OCI-LY7 (cell line): ENCODE measurements at regions not wholly inside any gene's neighbourhood (a gene's known extent, or its start where the extent isn't known, plus 50 kb on each side); places are given as distances from the start of the nearest gene placed in this dataset.
"Not testable (repeated sequence)": the region's sequence is repeated elsewhere in the genome, so short reads cannot be mapped to it uniquely, and the experiment has no call there.

Experiments used
- BruUV-seq: library from RNA; stranded (reverse); fragments of 400-500 nt; replicated peaks from 2 replicates; lab custom pipeline; 2021; lab: Mats Ljungman, UMichigan
- CTCF ChIA-PET: fragments of 300-600 bp; sonication (Branson Sonifier 250); formaldehyde crosslinking; loops from one replicate; lab custom pipeline; 2022; ENCODE audit warnings: antibody characterized with exemption; ENCODE audit not compliant: unreplicated experiment; lab: Charles Lee
- POLR2A ChIA-PET: fragments of 300-600 bp; sonication (Branson Sonifier 250); formaldehyde crosslinking; loops from one replicate; lab custom pipeline; 2022; ENCODE audit warnings: antibody characterized with exemption; lab: Charles Lee
- DNase-seq: peaks from one replicate; pipeline ENCODE4 v3.0.0-alpha.2; 2015; ENCODE audit warnings: low spot score
- H2AFZ ChIP-seq: fragments of 200-600 bp; sonication (generic), shearing (Covaris generic); 2 replicates; pipeline ENCODE4 v1.6.1; 2014; ENCODE audit warnings: mild to moderate bottlenecking, antibody characterized with exemption, low read length, moderate library complexity
- H3K27ac ChIP-seq: fragments of 200-600 bp; sonication (generic); 2 replicates; pipeline ENCODE4 v1.5.1; 2014; ENCODE audit warnings: mixed run types, low read depth, mild to moderate bottlenecking, moderate library complexity, low read length, inconsistent platforms; ENCODE audit not compliant: poor library complexity, severe bottlenecking
- H3K36me3 ChIP-seq: fragments of 200-600 bp; sonication (generic); 2 replicates; pipeline ENCODE4 v1.6.1; 2014; ENCODE audit warnings: mild to moderate bottlenecking, antibody characterized with exemption, low read length, moderate library complexity, mixed read lengths; ENCODE audit not compliant: insufficient read depth
- H3K4me1 ChIP-seq: fragments of 200-600 bp; sonication (generic); 2 replicates; pipeline ENCODE4 v1.5.1; 2014; ENCODE audit warnings: mild to moderate bottlenecking, low read length; ENCODE audit not compliant: insufficient read depth, poor library complexity, severe bottlenecking
- H3K4me2 ChIP-seq: fragments of 200-600 bp; sonication (generic); 2 replicates; pipeline ENCODE4 v1.6.1; 2014; ENCODE audit warnings: mild to moderate bottlenecking, low read length
- H3K4me3 ChIP-seq: fragments of 200-600 bp; sonication (generic); 2 replicates; pipeline ENCODE4 v1.5.1; 2014; ENCODE audit warnings: mild to moderate bottlenecking, low read depth, low read length; ENCODE audit not compliant: poor library complexity, severe bottlenecking
- H3K79me2 ChIP-seq: fragments of 200-600 bp; sonication (generic); 2 replicates; pipeline ENCODE4 v1.6.1; 2016; ENCODE audit warnings: low read depth, mild to moderate bottlenecking, low read length, moderate library complexity, mixed read lengths; ENCODE audit not compliant: insufficient read depth
- H3K9me2 ChIP-seq: fragments of 200-600 bp; sonication (generic); 2 replicates; pipeline ENCODE4 v1.6.1; 2016; ENCODE audit warnings: mild to moderate bottlenecking, low read length, mixed read lengths; ENCODE audit not compliant: insufficient read depth
- H3K9me3 ChIP-seq: fragments of 200-600 bp; sonication (generic); 2 replicates; pipeline ENCODE4 v1.6.1; 2014; ENCODE audit warnings: mild to moderate bottlenecking, mixed run types, low read length, mixed read lengths
- H4K20me1 ChIP-seq: fragments of 200-600 bp; sonication (generic); 2 replicates; pipeline ENCODE4 v1.6.1; 2014; ENCODE audit warnings: mild to moderate bottlenecking, antibody characterized with exemption, low read length, moderate library complexity, mixed read lengths; ENCODE audit not compliant: insufficient read depth
- EZH2phosphoT487 ChIP-seq: fragments of 200-600 bp; sonication (generic); IDR thresholded peaks from 2 replicates; pipeline ENCODE4 v1.6.1; 2018; ENCODE audit warnings: low read depth, borderline replicate concordance, mild to moderate bottlenecking, mixed run types, antibody characterized with exemption, low read length, moderate library complexity, mixed read lengths
- intact Hi-C: fragments of 100-400 bp; cut with micrococcal nuclease; formaldehyde crosslinking; loops from one replicate; pipeline ENCODE4 v1.10.0; 2022; ENCODE audit not compliant: unreplicated experiment
- TF ChIP-seq, protein P1 (sequence below): fragments of 200-600 bp; sonication (generic); conservative IDR thresholded peaks from 2 replicates; pipeline ENCODE4 v1.5.1; 2014; ENCODE audit warnings: mild to moderate bottlenecking, antibody characterized with exemption, low read length, moderate library complexity, mixed read lengths

GRCh38 chr10:129213256-129213655 is 253.8 kb upstream of the MGMT start:
- ChIA-PET CTCF (no interaction called here), POLR2A (no interaction called here)
- no TSS peak for BruUV-seq
- Histone ChIP-seq H3K27ac (no peak overlapping the region), H2AFZ (no peak overlapping the region), H4K20me1 (no peaks in the 10 kb centered on the region), H3K9me2 (no peaks in the 10 kb centered on the region), H3K79me2 (no peaks in the 10 kb centered on the region), H3K4me1 (no peaks in the 10 kb centered on the region), H3K9me3 (no peaks in the 10 kb centered on the region), H3K4me3 (no peak overlapping the region), H3K36me3 (no peaks in the 10 kb centered on the region), H3K4me2 (no peak overlapping the region)
- intact Hi-C loops = no loop called here
- TF ChIP-seq, protein P1, sequence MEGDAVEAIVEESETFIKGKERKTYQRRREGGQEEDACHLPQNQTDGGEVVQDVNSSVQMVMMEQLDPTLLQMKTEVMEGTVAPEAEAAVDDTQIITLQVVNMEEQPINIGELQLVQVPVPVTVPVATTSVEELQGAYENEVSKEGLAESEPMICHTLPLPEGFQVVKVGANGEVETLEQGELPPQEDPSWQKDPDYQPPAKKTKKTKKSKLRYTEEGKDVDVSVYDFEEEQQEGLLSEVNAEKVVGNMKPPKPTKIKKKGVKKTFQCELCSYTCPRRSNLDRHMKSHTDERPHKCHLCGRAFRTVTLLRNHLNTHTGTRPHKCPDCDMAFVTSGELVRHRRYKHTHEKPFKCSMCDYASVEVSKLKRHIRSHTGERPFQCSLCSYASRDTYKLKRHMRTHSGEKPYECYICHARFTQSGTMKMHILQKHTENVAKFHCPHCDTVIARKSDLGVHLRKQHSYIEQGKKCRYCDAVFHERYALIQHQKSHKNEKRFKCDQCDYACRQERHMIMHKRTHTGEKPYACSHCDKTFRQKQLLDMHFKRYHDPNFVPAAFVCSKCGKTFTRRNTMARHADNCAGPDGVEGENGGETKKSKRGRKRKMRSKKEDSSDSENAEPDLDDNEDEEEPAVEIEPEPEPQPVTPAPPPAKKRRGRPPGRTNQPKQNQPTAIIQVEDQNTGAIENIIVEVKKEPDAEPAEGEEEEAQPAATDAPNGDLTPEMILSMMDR = no peak
- no peak for TF ChIP-seq EZH2phosphoT487
- DNase-seq = no peak

- H3K9me2 ChIP-seq, H3K9me3 ChIP-seq, DNase-seq, H3K4me1 ChIP-seq, H4K20me1 ChIP-seq, BruUV-seq, H3K27ac ChIP-seq, H3K36me3 ChIP-seq, H3K79me2 ChIP-seq, H3K4me3 ChIP-seq, CTCF ChIA-PET, H3K4me2 ChIP-seq, intact Hi-C loops, H2AFZ ChIP-seq: not testable (repeated sequence)
- POLR2A ChIA-PET = interaction anchor here (0.7 kb wide), 2 partner anchors 40 to 1957 kb away, joined by 3 to 4 read pairs; no protein-coding TSS in a partner anchor
Observed at GRCh38 chr10:129213996-129214395, 253.0 kb upstream of the MGMT start.

DNA sequence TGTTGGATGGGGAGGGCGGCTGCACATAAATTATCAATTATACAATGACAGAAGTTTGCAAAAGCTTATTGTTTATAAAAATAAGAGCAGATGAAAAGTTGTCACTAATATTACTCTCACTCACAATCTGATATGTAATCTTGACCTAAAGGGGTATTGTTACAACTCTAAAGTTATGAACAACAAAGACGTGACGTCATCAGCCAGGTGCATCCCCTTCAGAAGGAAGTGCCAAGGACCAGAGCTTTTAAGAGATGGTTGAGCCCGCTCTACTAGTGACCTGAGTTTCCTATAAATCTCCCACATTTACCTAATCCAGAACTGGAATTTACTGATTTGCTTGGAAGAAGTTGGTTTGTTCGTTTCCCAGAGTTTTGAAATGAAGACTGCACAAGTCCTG is 247.7 kb upstream of the MGMT start:
- Histone ChIP-seq H4K20me1 (no peaks in the 10 kb centered on the region), H3K79me2 (no peaks in the 10 kb centered on the region), H3K4me2 (no peak overlapping the region), H3K4me1 (no peaks in the 10 kb centered on the region), H2AFZ (no peak overlapping the region), H3K36me3 (no peaks in the 10 kb centered on the region), H3K4me3 (no peak overlapping the region), H3K27ac (no peak overlapping the region), H3K9me2 (no peaks in the 10 kb centered on the region), H3K9me3 (no peaks in the 10 kb centered on the region)
- DNase-seq = no peak
- intact Hi-C loops = no loop called here
- BruUV-seq = no TSS peak
- CTCF ChIA-PET = no interaction called here
- POLR2A ChIA-PET = no interaction called here
- TF ChIP-seq EZH2phosphoT487 = no peak
- TF ChIP-seq, protein P1 = no peak
